ENCODE measurements at regions not wholly inside any gene's neighbourhood (a gene's known extent, or its start where the extent isn't known, plus 50 kb on each side); places are given as distances from the start of the nearest gene placed in this dataset.

GRCh38 chr13:91151921-91152320 is 195.6 kb upstream of the MIR17HG start (continued):
- no peak for TF ChIP-seq MAX (IDR thresholded peaks at IDR 0.05)

- CTCF ChIA-PET: no interaction called here
- H3K4me1 ChIP-seq: no peaks in the 10 kb centered on the region
- no peak overlapping the region for H3K4me2 ChIP-seq
- H3K27ac ChIP-seq: no peak overlapping the region
- FAIRE-seq: no peak
- TF ChIP-seq PHF8 (IDR thresholded peaks at IDR 0.05; ENCODE audit: borderline replicate concordance, low read depth) (no peak), NR3C1 (IDR thresholded peaks at IDR 0.05) (no peak), FOSB (CRISPR knock-in tag; IDR thresholded peaks at IDR 0.05) (no peak), CHD2 (IDR thresholded peaks at IDR 0.05; ENCODE audit: low read length, partially characterized antibody) (no peak), ZSCAN20 (CRISPR knock-in tag; IDR thresholded peaks at IDR 0.05) (no peak), CEBPB (IDR thresholded peaks at IDR 0.05) (no peak), PBX3 (IDR thresholded peaks at IDR 0.05) (no peak), SMC3 (IDR thresholded peaks at IDR 0.05) (no peak), HOXB13 (CRISPR knock-in tag; IDR thresholded peaks at IDR 0.05; ENCODE audit: low read depth) (no peak), HES2 (IDR thresholded peaks at IDR 0.05) (no peak), POLR2AphosphoS2 (conservative IDR thresholded peaks at IDR 0.05; ENCODE audit: low read length) (no peak), CTCF (IDR thresholded peaks at IDR 0.05) (no peak), CBX2 (IDR thresholded peaks at IDR 0.05; ENCODE audit: borderline replicate concordance, low read depth) (no peak), ZNF302 (CRISPR knock-in tag; IDR thresholded peaks at IDR 0.05) (no peak), RARB (CRISPR knock-in tag; IDR thresholded peaks at IDR 0.05) (no peak)
- no peak for DNase-seq (ENCODE audit: low read depth in 1 of 2, low spot score in 1 of 2)
- H3K4me3 ChIP-seq: no peak overlapping the region
- ATAC-seq: no peak
- POLR2A ChIA-PET: no interaction called here
- H3K9me3 ChIP-seq: no peaks in the 10 kb centered on the region
Measured at GRCh38 chr13:91153372-91153771, 194.1 kb upstream of the MIR17HG start.

GRCh38 chr13:91154558-91155353 is 192.7 kb upstream of the MIR17HG start:
- H3K4me2 ChIP-seq: no peak overlapping the region
- H3K4me1 ChIP-seq: no peaks in the 10 kb centered on the region
- no peak overlapping the region for H3K4me3 ChIP-seq
- 27% methylated on average over 6 of the region's 6 CpGs for WGBS (ENCODE audit: missing lambda C conversion rate)
- ChIA-PET CTCF (no interaction called here), POLR2A (no interaction called here)
- FAIRE-seq (no peak), DNase-seq (ENCODE audit: low read depth in 1 of 2, low spot score in 1 of 2) (no peak), ATAC-seq (no peak)
- no peak overlapping the region for H3K27ac ChIP-seq
- H3K9me3 ChIP-seq: no peaks in the 10 kb centered on the region
- TF ChIP-seq PHF8 (IDR thresholded peaks at IDR 0.05; ENCODE audit: borderline replicate concordance, low read depth) (no peak), KDM5A (IDR thresholded peaks at IDR 0.05) (no peak), FOSL2 (IDR thresholded peaks at IDR 0.05) (no peak), FOSL2 (CRISPR knock-in tag; IDR thresholded peaks at IDR 0.05) (no peak), REST (IDR thresholded peaks at IDR 0.05) (no peak), HDAC2 (IDR thresholded peaks at IDR 0.05) (no peak), ZNF302 (CRISPR knock-in tag; IDR thresholded peaks at IDR 0.05) (no peak), BCL3 (IDR thresholded peaks at IDR 0.05) (no peak), POLR2A (IDR thresholded peaks at IDR 0.05; ENCODE audit: low read length) (no peak), CHD4 (IDR thresholded peaks at IDR 0.05; ENCODE audit: borderline replicate concordance) (no peak), ZFP36 (IDR thresholded peaks at IDR 0.05; ENCODE audit: borderline replicate concordance, partially characterized antibody) (no peak), CBX8 (IDR thresholded peaks at IDR 0.05) (no peak), JUNB (IDR thresholded peaks at IDR 0.05) (no peak), POLR2AphosphoS2 (conservative IDR thresholded peaks at IDR 0.05; ENCODE audit: low read length) (no peak), HOXB13 (CRISPR knock-in tag; IDR thresholded peaks at IDR 0.05; ENCODE audit: low read depth) (no peak), ELK1 (IDR thresholded peaks at IDR 0.05; ENCODE audit: low read depth, low read length) (no peak)
